HepG2 (cell line): ENCODE measurements at regions not wholly inside any gene's neighbourhood (a gene's known extent, or its start where the extent isn't known, plus 50 kb on each side); places are given as distances from the start of the nearest gene placed in this dataset.

Experiments
- AGO2 ChIP-seq: fragments of 200-400 bp; formaldehyde crosslinking; optimal IDR thresholded peaks from 2 replicates; pipeline ENCODE3; 2017; ENCODE audit warnings: mild to moderate bottlenecking, low read depth, low read length, moderate library complexity
- CREB1 ChIP-seq, 2 experiments: fragments of 450-650 bp in 1 of 2; IDR thresholded peaks; 2 replicates each; pipeline ENCODE4 v1.6.1; 2016 to 2017; ENCODE audit warnings: control low read depth in 1 of 2, mild to moderate bottlenecking in 1 of 2, missing compliant biosample characterization in 1 of 2, missing genetic modification characterization in 1 of 2
- ESRRA ChIP-seq: sonication (generic); formaldehyde crosslinking; IDR thresholded peaks from 2 replicates; pipeline ENCODE4 v1.5.1; 2020; ENCODE audit warnings: mild to moderate bottlenecking, low read depth, missing genetic modification reagents
- GMEB2 ChIP-seq: IDR thresholded peaks from 2 replicates; pipeline ENCODE4 v1.6.1; 2016; ENCODE audit warnings: missing biosample characterization, missing genetic modification reagents, low read depth
- GPN1 ChIP-seq: sonication (generic); formaldehyde crosslinking; IDR thresholded peaks from 2 replicates; pipeline ENCODE4 v1.5.1; 2020; ENCODE audit warnings: missing genetic modification reagents, borderline replicate concordance
- KDM2A ChIP-seq: sonication (generic); formaldehyde crosslinking; IDR thresholded peaks from 2 replicates; pipeline ENCODE4 v1.4.0; 2020; ENCODE audit warnings: low read depth, missing genetic modification reagents, borderline replicate concordance
- KDM3A ChIP-seq: IDR thresholded peaks from 2 replicates; pipeline ENCODE4 v1.6.1; 2018; ENCODE audit warnings: low read depth, missing compliant biosample characterization
- MAFG ChIP-seq: sonication (generic); formaldehyde crosslinking; IDR thresholded peaks from 2 replicates; pipeline ENCODE4 v1.5.1; 2020; ENCODE audit warnings: mild to moderate bottlenecking, missing genetic modification reagents
- MED13 ChIP-seq: sonication (generic); formaldehyde crosslinking; IDR thresholded peaks from 2 replicates; pipeline ENCODE4 v1.5.0; 2020; ENCODE audit warnings: missing genetic modification reagents
- MEF2D ChIP-seq: sonication (generic); formaldehyde crosslinking; IDR thresholded peaks from 2 replicates; pipeline ENCODE4 v1.5.1; 2020; ENCODE audit warnings: mild to moderate bottlenecking, missing genetic modification reagents
- MXD4 ChIP-seq: IDR thresholded peaks from 2 replicates; pipeline ENCODE4 v1.6.1; 2016; ENCODE audit warnings: mild to moderate bottlenecking, missing biosample characterization, missing genetic modification reagents
- NAIF1 ChIP-seq: sonication (generic); formaldehyde crosslinking; IDR thresholded peaks from 2 replicates; pipeline ENCODE4 v1.5.0; 2020; ENCODE audit warnings: mild to moderate bottlenecking, missing genetic modification reagents, borderline replicate concordance
- NFE2L1 ChIP-seq: sonication (generic); formaldehyde crosslinking; IDR thresholded peaks from 2 replicates; pipeline ENCODE4 v1.4.0; 2020; ENCODE audit warnings: missing genetic modification reagents, mild to moderate bottlenecking, borderline replicate concordance
- TCF7L2 ChIP-seq: IDR thresholded peaks from 2 replicates; pipeline ENCODE4 v1.6.1; 2011; ENCODE audit warnings: mild to moderate bottlenecking, low read depth, low read length, moderate library complexity
- TRAFD1 ChIP-seq: sonication (generic); formaldehyde crosslinking; IDR thresholded peaks from 2 replicates; pipeline ENCODE4 v1.5.1; 2020; ENCODE audit warnings: missing genetic modification reagents, mild to moderate bottlenecking, borderline replicate concordance
- YEATS2 ChIP-seq: sonication (generic); formaldehyde crosslinking; IDR thresholded peaks from 2 replicates; pipeline ENCODE4 v1.4.0; 2020; ENCODE audit warnings: missing genetic modification reagents, borderline replicate concordance
- ZNF253 ChIP-seq: sonication (generic); formaldehyde crosslinking; IDR thresholded peaks from 2 replicates; pipeline ENCODE4 v1.8.0; 2022; ENCODE audit warnings: mild to moderate bottlenecking, missing genetic modification reagents, borderline replicate concordance
- ZNF317 ChIP-seq: sonication (generic); formaldehyde crosslinking; IDR thresholded peaks from 2 replicates; pipeline ENCODE4 v1.5.0; 2020; ENCODE audit warnings: mild to moderate bottlenecking, missing genetic modification reagents
- ZNF414 ChIP-seq: sonication (generic); formaldehyde crosslinking; IDR thresholded peaks from 2 replicates; pipeline ENCODE4 v1.5.0; 2020; ENCODE audit warnings: missing genetic modification reagents
- ZNF530 ChIP-seq: sonication (generic); formaldehyde crosslinking; IDR thresholded peaks from 2 replicates; pipeline ENCODE4 v1.5.0; 2020; ENCODE audit warnings: low read depth, mild to moderate bottlenecking, missing genetic modification reagents
- ZNF629 ChIP-seq: sonication (generic); formaldehyde crosslinking; conservative IDR thresholded peaks from 2 replicates; pipeline ENCODE4 v1.5.0; 2020; ENCODE audit warnings: missing genetic modification reagents
- ZNF710 ChIP-seq: sonication (generic); formaldehyde crosslinking; IDR thresholded peaks from 2 replicates; pipeline ENCODE4 v1.5.0; 2020; ENCODE audit warnings: mild to moderate bottlenecking, missing genetic modification reagents, borderline replicate concordance
- ZNF780A ChIP-seq: sonication (generic); formaldehyde crosslinking; IDR thresholded peaks from 2 replicates; pipeline ENCODE4 v1.8.0; 2022; ENCODE audit warnings: mild to moderate bottlenecking, missing genetic modification reagents, moderate library complexity

- TF ChIP-seq KDM2A (CRISPR knock-in tag) (peak; percentile 97), GMEB2 (CRISPR knock-in tag) (0 out of 2 replicates have a peak, but pooled peaks have one; percentile 41), TRAFD1 (CRISPR knock-in tag) (peak; percentile 81; the same call in 1 of the 2 replicates), MED13 (CRISPR knock-in tag) (peak; percentile 80), YEATS2 (CRISPR knock-in tag) (peak; percentile 84), KDM3A (CRISPR knock-in tag) (peak; percentile 96), MAFG (no peak), ZNF317 (0 out of 2 replicates have a peak, but pooled peaks have one; percentile 70), ZNF710 (CRISPR knock-in tag) (no peak; the same call in 1 of the 2 replicates), NAIF1 (peak; percentile 71; the same call in 1 of the 2 replicates), ZNF253 (CRISPR knock-in tag) (peak; percentile 51; the same call in 1 of the 2 replicates), ZNF530 (CRISPR knock-in tag) (0 out of 2 replicates have a peak, but pooled peaks have one; percentile 80), MEF2D (no peak; the same call in 1 of the 2 replicates), CREB1 (IDR thresholded peaks at IDR 0.05) (peak; percentile 5; the same call in 1 of the 2 replicates), CREB1 (CRISPR knock-in tag; IDR thresholded peaks at IDR 0.05) (no peak), NFE2L1 (CRISPR knock-in tag) (no peak), AGO2 (peak; percentile 55), ZNF780A (CRISPR knock-in tag) (peak; percentile 81; the same call in 1 of the 2 replicates), ZNF414 (CRISPR knock-in tag) (peak; percentile 83), ZNF629 (CRISPR knock-in tag) (peak; percentile 30; the same call in 1 of the 2 replicates), MXD4 (CRISPR knock-in tag) (peak; percentile 82; the same call in 1 of the 2 replicates), ESRRA (CRISPR knock-in tag) (0 out of 2 replicates have a peak, but pooled peaks have one; percentile 50), GPN1 (CRISPR knock-in tag) (no peak), TCF7L2 (no peak)
Measured at GRCh38 chr6:156719720-156720563, 57.2 kb upstream of the ARID1B start (continued).
